ENCODE measurements at regions not wholly inside any gene's neighbourhood (a gene's known extent, or its start where the extent isn't known, plus 50 kb on each side); places are given as distances from the start of the nearest gene placed in this dataset.

DNA sequence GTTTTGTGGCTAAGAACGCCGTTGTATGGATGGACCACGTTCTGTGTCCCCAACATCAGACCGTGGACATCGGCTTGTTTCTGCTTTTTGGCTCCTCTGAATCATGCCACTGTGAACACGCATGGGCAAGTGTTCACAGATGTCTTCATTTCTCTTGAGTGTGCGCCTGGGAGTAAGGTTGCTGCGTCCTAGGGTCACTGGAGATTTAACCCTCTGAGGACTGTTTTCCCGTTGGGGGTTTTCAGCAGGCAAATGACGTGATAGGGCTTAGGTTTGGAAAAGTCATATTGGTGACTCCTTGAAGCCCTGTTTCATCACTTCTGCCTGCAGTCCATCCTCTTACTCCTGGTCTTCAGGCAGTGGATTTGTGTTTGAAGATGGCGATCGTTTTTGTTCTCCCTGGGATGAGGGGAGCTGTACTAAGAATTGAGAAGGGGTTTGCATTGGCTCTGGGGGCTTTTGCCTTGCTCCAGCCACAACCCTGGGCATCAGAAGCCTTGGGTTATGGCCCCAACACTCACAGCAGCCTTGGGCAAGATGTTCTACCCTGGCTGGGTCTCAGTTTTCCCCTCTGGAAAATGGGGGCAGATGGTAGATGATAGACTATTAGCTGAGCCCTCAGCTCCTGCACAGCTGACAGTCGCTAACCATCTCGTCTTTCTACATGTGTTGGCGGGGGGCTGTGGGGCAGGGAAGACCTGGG is 67.2 kb upstream of the CIBAR2 start:
- H3K36me3 ChIP-seq (ENCODE audit: insufficient read depth, low read length), result no peaks in the 10 kb centered on the region
- H3K27me3 ChIP-seq (ENCODE audit: insufficient read depth, low read depth, low read length), result no peaks in the 10 kb centered on the region
- H3F3A ChIP-seq (ENCODE audit: insufficient read depth, low read length, poor library complexity, severe bottlenecking), result no peaks in the 10 kb centered on the region
- H3K4me3 ChIP-seq (ENCODE audit: low read length), result no peak overlapping the region
- no peak overlapping the region for H3K27ac ChIP-seq (ENCODE audit: low read length)
- no peak overlapping the region for H3K9ac ChIP-seq (ENCODE audit: low read length)
- H3K9me3 ChIP-seq (ENCODE audit: low read length), result peaks cover 9% of the 10 kb centered on the region
- H4K20me1 ChIP-seq (ENCODE audit: insufficient read depth), result no peaks in the 10 kb centered on the region
- H3K4me2 ChIP-seq (ENCODE audit: low read length), result no peak overlapping the region
- no peaks in the 10 kb centered on the region for H3K9me2 ChIP-seq (ENCODE audit: insufficient read depth, low read length)
- TF ChIP-seq, protein P1, sequence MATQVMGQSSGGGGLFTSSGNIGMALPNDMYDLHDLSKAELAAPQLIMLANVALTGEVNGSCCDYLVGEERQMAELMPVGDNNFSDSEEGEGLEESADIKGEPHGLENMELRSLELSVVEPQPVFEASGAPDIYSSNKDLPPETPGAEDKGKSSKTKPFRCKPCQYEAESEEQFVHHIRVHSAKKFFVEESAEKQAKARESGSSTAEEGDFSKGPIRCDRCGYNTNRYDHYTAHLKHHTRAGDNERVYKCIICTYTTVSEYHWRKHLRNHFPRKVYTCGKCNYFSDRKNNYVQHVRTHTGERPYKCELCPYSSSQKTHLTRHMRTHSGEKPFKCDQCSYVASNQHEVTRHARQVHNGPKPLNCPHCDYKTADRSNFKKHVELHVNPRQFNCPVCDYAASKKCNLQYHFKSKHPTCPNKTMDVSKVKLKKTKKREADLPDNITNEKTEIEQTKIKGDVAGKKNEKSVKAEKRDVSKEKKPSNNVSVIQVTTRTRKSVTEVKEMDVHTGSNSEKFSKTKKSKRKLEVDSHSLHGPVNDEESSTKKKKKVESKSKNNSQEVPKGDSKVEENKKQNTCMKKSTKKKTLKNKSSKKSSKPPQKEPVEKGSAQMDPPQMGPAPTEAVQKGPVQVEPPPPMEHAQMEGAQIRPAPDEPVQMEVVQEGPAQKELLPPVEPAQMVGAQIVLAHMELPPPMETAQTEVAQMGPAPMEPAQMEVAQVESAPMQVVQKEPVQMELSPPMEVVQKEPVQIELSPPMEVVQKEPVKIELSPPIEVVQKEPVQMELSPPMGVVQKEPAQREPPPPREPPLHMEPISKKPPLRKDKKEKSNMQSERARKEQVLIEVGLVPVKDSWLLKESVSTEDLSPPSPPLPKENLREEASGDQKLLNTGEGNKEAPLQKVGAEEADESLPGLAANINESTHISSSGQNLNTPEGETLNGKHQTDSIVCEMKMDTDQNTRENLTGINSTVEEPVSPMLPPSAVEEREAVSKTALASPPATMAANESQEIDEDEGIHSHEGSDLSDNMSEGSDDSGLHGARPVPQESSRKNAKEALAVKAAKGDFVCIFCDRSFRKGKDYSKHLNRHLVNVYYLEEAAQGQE (IDR thresholded peaks at IDR 0.05; ENCODE audit: borderline replicate concordance), result no peak
- TF ChIP-seq SMC3 (conservative IDR thresholded peaks at IDR 0.05; ENCODE audit: poor library complexity) (no peak), MXI1 (conservative IDR thresholded peaks at IDR 0.05; ENCODE audit: poor library complexity, severe bottlenecking) (no peak), RAD21 (conservative IDR thresholded peaks at IDR 0.05) (no peak), EP300 (conservative IDR thresholded peaks at IDR 0.05; ENCODE audit: poor library complexity, severe bottlenecking) (no peak), TAF1 (IDR thresholded peaks at IDR 0.05; ENCODE audit: low read depth) (no peak), EZH2 (IDR thresholded peaks at IDR 0.05; ENCODE audit: borderline replicate concordance, insufficient read depth, low read length, poor library complexity, severe bottlenecking) (no peak), POLR2AphosphoS5 (IDR thresholded peaks at IDR 0.05) (no peak)
- TF ChIP-seq, protein P2, sequence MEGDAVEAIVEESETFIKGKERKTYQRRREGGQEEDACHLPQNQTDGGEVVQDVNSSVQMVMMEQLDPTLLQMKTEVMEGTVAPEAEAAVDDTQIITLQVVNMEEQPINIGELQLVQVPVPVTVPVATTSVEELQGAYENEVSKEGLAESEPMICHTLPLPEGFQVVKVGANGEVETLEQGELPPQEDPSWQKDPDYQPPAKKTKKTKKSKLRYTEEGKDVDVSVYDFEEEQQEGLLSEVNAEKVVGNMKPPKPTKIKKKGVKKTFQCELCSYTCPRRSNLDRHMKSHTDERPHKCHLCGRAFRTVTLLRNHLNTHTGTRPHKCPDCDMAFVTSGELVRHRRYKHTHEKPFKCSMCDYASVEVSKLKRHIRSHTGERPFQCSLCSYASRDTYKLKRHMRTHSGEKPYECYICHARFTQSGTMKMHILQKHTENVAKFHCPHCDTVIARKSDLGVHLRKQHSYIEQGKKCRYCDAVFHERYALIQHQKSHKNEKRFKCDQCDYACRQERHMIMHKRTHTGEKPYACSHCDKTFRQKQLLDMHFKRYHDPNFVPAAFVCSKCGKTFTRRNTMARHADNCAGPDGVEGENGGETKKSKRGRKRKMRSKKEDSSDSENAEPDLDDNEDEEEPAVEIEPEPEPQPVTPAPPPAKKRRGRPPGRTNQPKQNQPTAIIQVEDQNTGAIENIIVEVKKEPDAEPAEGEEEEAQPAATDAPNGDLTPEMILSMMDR (IDR thresholded peaks at IDR 0.05; ENCODE audit: poor library complexity, severe bottlenecking), result no peak
- no peak overlapping the region for H2AFZ ChIP-seq (ENCODE audit: low read depth, low read length)
- H3K79me2 ChIP-seq (replicated peaks; ENCODE audit: insufficient read depth, low read length), result no peaks in the 10 kb centered on the region

DNA sequence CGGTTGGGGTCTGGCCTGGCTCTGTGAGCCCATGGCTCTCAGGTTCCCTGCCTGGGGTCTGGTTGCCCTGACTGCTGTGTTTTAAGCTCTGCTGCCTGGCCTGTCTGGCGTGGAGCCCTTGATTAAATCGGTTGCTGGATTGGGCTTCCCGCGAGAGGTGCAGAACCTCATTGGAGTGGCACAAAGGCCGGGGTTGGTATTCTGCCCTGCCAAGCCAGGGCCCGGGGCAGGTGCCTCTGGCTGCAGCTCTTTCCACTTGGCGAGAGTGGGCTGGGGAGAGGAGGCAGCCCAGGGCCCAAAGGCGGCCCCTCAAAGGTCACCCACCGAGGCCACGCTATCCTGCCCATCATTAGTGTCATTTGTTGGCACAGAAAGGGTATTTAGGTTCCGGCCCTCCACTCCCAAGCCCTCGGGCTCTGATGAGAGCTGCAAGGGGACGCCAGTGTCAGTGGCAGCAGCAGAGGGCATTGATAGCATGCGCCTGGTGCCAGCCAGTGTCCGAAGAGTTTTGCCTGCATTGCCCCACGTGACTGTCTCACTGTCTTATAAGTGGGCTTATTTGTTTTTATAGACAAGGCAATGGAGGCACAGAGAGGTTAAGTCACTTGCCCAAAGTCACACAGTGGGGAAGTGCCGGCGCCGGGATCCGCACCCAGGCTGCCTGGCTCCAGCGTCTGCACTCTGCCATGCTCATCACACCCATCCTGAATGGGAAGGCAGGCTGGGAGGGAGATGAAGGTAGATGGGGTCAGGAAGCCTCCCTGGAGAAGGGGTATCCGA is 68.0 kb upstream of the CIBAR2 start:
- no peaks in the 10 kb centered on the region for H3K27me3 ChIP-seq (ENCODE audit: insufficient read depth, low read depth, low read length)
- no peaks in the 10 kb centered on the region for H3K9me2 ChIP-seq (ENCODE audit: insufficient read depth, low read length)
- H3K9me3 ChIP-seq (ENCODE audit: low read length), result peaks cover 9% of the 10 kb centered on the region
- no peak overlapping the region for H3K27ac ChIP-seq (ENCODE audit: low read length)
- no peaks in the 10 kb centered on the region for H3K79me2 ChIP-seq (replicated peaks; ENCODE audit: insufficient read depth, low read length)
- H3F3A ChIP-seq (ENCODE audit: insufficient read depth, low read length, poor library complexity, severe bottlenecking), result no peaks in the 10 kb centered on the region
- no peak overlapping the region for H3K9ac ChIP-seq (ENCODE audit: low read length)
- H3K4me2 ChIP-seq (ENCODE audit: low read length), result no peak overlapping the region
- no peak overlapping the region for H2AFZ ChIP-seq (ENCODE audit: low read depth, low read length)
- no peak overlapping the region for H3K4me3 ChIP-seq (ENCODE audit: low read length)
- TF ChIP-seq, protein P2 (IDR thresholded peaks at IDR 0.05; ENCODE audit: poor library complexity, severe bottlenecking), result no peak
- no peak for TF ChIP-seq EZH2 (IDR thresholded peaks at IDR 0.05; ENCODE audit: borderline replicate concordance, insufficient read depth, low read length, poor library complexity, severe bottlenecking)
- TF ChIP-seq SMC3 (conservative IDR thresholded peaks at IDR 0.05; ENCODE audit: poor library complexity), result no peak
- TF ChIP-seq TAF1 (IDR thresholded peaks at IDR 0.05; ENCODE audit: low read depth), result no peak
- TF ChIP-seq POLR2AphosphoS5 (IDR thresholded peaks at IDR 0.05), result no peak
- TF ChIP-seq MXI1 (conservative IDR thresholded peaks at IDR 0.05; ENCODE audit: poor library complexity, severe bottlenecking), result no peak
- no peak for TF ChIP-seq RAD21 (conservative IDR thresholded peaks at IDR 0.05)
- TF ChIP-seq EP300 (conservative IDR thresholded peaks at IDR 0.05; ENCODE audit: poor library complexity, severe bottlenecking), result no peak
- H3K36me3 ChIP-seq (ENCODE audit: insufficient read depth, low read length), result no peaks in the 10 kb centered on the region
- H4K20me1 ChIP-seq (ENCODE audit: insufficient read depth), result no peaks in the 10 kb centered on the region
